Neural cell (in vitro differentiated cells): ENCODE measurements at regions not wholly inside any gene's neighbourhood (a gene's known extent, or its start where the extent isn't known, plus 50 kb on each side); places are given as distances from the start of the nearest gene placed in this dataset.

Experiments
- H2AFZ ChIP-seq: fragments of 200-600, 300-800 bp; sonication (generic), shearing (Covaris generic); 2 replicates; pipeline ENCODE4 v1.6.0; 2014; ENCODE audit warnings: low read depth, mild to moderate bottlenecking, antibody characterized with exemption, low read length, moderate library complexity
- H3F3A ChIP-seq: fragments of 200-600 bp; shearing (Covaris generic); 2 replicates; pipeline ENCODE4 v1.6.1; 2016; ENCODE audit warnings: mild to moderate bottlenecking, moderate library complexity, mixed read lengths, antibody characterized with exemption, low read length; ENCODE audit not compliant: insufficient read depth, poor library complexity, severe bottlenecking
- H3K27ac ChIP-seq: fragments of 200-600, 300-800 bp; sonication (generic), shearing (Covaris generic); 2 replicates; pipeline ENCODE4 v1.5.1; 2014; ENCODE audit warnings: mild to moderate bottlenecking, low read length, moderate library complexity
- H3K27me3 ChIP-seq: fragments of 300-800, 200-600 bp; sonication (generic), shearing (Covaris generic); 2 replicates; pipeline ENCODE4 v1.6.0; 2014; ENCODE audit warnings: mild to moderate bottlenecking, low read depth, low read length, moderate library complexity; ENCODE audit not compliant: insufficient read depth
- H3K36me3 ChIP-seq: fragments of 300-800, 200-600 bp; sonication (generic), shearing (Covaris generic); 2 replicates; pipeline ENCODE4 v1.5.1; 2014; ENCODE audit warnings: mild to moderate bottlenecking, antibody characterized with exemption, low read length, moderate library complexity; ENCODE audit not compliant: insufficient read depth
- H3K4me2 ChIP-seq: fragments of 300-800, 200-600 bp; sonication (generic), shearing (Covaris generic); 2 replicates; pipeline ENCODE4 v1.6.0; 2014; ENCODE audit warnings: mild to moderate bottlenecking, low read length
- H3K4me3 ChIP-seq: fragments of 300-800, 200-600 bp; sonication (generic), shearing (Covaris generic); 2 replicates; pipeline ENCODE4 v1.5.1; 2014; ENCODE audit warnings: mild to moderate bottlenecking, low read length, moderate library complexity
- H3K79me2 ChIP-seq: fragments of 200-600 bp; shearing (Covaris generic); replicated peaks from 2 replicates; pipeline ENCODE4 v1.6.0; 2014; ENCODE audit warnings: mild to moderate bottlenecking, low read length, moderate library complexity; ENCODE audit not compliant: insufficient read depth
- H3K9ac ChIP-seq: fragments of 300-800, 200-600 bp; sonication (generic), shearing (Covaris generic); 2 replicates; pipeline ENCODE4 v1.6.1; 2016; ENCODE audit warnings: mild to moderate bottlenecking, low read length, mixed read lengths
- H3K9me2 ChIP-seq: fragments of 200-600 bp; shearing (Covaris generic); 2 replicates; pipeline ENCODE4 v1.6.1; 2016; ENCODE audit warnings: mild to moderate bottlenecking, low read length, mixed read lengths; ENCODE audit not compliant: insufficient read depth
- H3K9me3 ChIP-seq: fragments of 200-600, 300-800 bp; sonication (generic), shearing (Covaris generic); 2 replicates; pipeline ENCODE4 v1.6.1; 2016; ENCODE audit warnings: mild to moderate bottlenecking, mixed run types, low read length, moderate library complexity, mixed read lengths
- H4K20me1 ChIP-seq: fragments of 200-600 bp; shearing (Covaris generic); 2 replicates; pipeline ENCODE4 v1.6.1; 2016; ENCODE audit warnings: mild to moderate bottlenecking, mixed run types; ENCODE audit not compliant: insufficient read depth
- CTCF ChIP-seq: fragments of 450-650 bp; IDR thresholded peaks from 2 replicates; pipeline ENCODE4 v1.5.1; 2014; ENCODE audit warnings: antibody characterized with exemption, mild to moderate bottlenecking, moderate library complexity; ENCODE audit not compliant: poor library complexity, severe bottlenecking
- EP300 ChIP-seq: fragments of 450-650 bp; conservative IDR thresholded peaks from 2 replicates; pipeline ENCODE4 v1.6.1; 2014; ENCODE audit warnings: antibody characterized with exemption, mild to moderate bottlenecking, moderate library complexity; ENCODE audit not compliant: poor library complexity, severe bottlenecking
- EZH2 ChIP-seq: fragments of 200-600, 300-800 bp; shearing (Covaris generic), sonication (generic); IDR thresholded peaks from 2 replicates; pipeline ENCODE4 v1.6.1; 2014; ENCODE audit warnings: antibody characterized with exemption, low read length, borderline replicate concordance, mild to moderate bottlenecking; ENCODE audit not compliant: insufficient read depth, poor library complexity, severe bottlenecking
- MXI1 ChIP-seq: fragments of 450-650 bp; conservative IDR thresholded peaks from 2 replicates; pipeline ENCODE4 v1.6.1; 2014; ENCODE audit warnings: antibody characterized with exemption, mild to moderate bottlenecking; ENCODE audit not compliant: poor library complexity, severe bottlenecking
- POLR2AphosphoS5 ChIP-seq: IDR thresholded peaks from 2 replicates; pipeline ENCODE4 v1.6.1; 2012
- RAD21 ChIP-seq: fragments of 450-650 bp; conservative IDR thresholded peaks from 2 replicates; pipeline ENCODE4 v1.6.1; 2014; ENCODE audit warnings: antibody characterized with exemption, mild to moderate bottlenecking, moderate library complexity
- REST ChIP-seq: IDR thresholded peaks from 2 replicates; pipeline ENCODE4 v1.6.1; 2012; ENCODE audit warnings: borderline replicate concordance
- SMC3 ChIP-seq: fragments of 450-650 bp; conservative IDR thresholded peaks from 2 replicates; pipeline ENCODE4 v1.6.1; 2014; ENCODE audit warnings: antibody characterized with exemption, mild to moderate bottlenecking, moderate library complexity; ENCODE audit not compliant: poor library complexity
- TAF1 ChIP-seq: IDR thresholded peaks from 2 replicates; pipeline ENCODE4 v1.6.1; 2012; ENCODE audit warnings: low read depth

GRCh38 chr11:80163441-80163840, 722.6 kb upstream of the TENM4 start:
- Histone ChIP-seq H3K4me2 (no peak overlapping the region), H3K36me3 (no peaks in the 10 kb centered on the region), H3K9me3 (no peaks in the 10 kb centered on the region), H3K9ac (no peak overlapping the region), H2AFZ (no peak overlapping the region), H3F3A (no peaks in the 10 kb centered on the region), H4K20me1 (no peaks in the 10 kb centered on the region), H3K27me3 (no peaks in the 10 kb centered on the region), H3K27ac (no peak overlapping the region), H3K9me2 (no peaks in the 10 kb centered on the region), H3K79me2 (no peaks in the 10 kb centered on the region), H3K4me3 (no peak overlapping the region)
- TF ChIP-seq TAF1 (no peak), CTCF (no peak), EZH2 (no peak), REST (no peak), MXI1 (no peak), SMC3 (no peak), POLR2AphosphoS5 (no peak), RAD21 (no peak), EP300 (no peak)

GRCh38 chr11:80163011-80163410, 722.2 kb upstream of the TENM4 start:
- Histone ChIP-seq H2AFZ (no peak overlapping the region), H3K9me3 (no peaks in the 10 kb centered on the region), H3K4me3 (no peak overlapping the region), H4K20me1 (no peaks in the 10 kb centered on the region), H3K27me3 (no peaks in the 10 kb centered on the region), H3K27ac (no peak overlapping the region), H3K36me3 (no peaks in the 10 kb centered on the region), H3K4me2 (no peak overlapping the region), H3F3A (no peaks in the 10 kb centered on the region), H3K79me2 (no peaks in the 10 kb centered on the region), H3K9me2 (no peaks in the 10 kb centered on the region), H3K9ac (no peak overlapping the region)
- TF ChIP-seq TAF1 (no peak), RAD21 (no peak), EP300 (no peak), EZH2 (no peak), SMC3 (no peak), CTCF (no peak), MXI1 (no peak), REST (no peak), POLR2AphosphoS5 (no peak)
